Stomach smooth muscle (tissue), 2 donors: ENCODE measurements at regions not wholly inside any gene's neighbourhood (a gene's known extent, or its start where the extent isn't known, plus 50 kb on each side); places are given as distances from the start of the nearest gene placed in this dataset.
"Not testable (repeated sequence)": the region's sequence is repeated elsewhere in the genome, so short reads cannot be mapped to it uniquely, and the experiment has no call there.

Experiments
- H3K27ac ChIP-seq: one replicate; pipeline ENCODE4 v1.7.0; 2013; ENCODE audit warnings: mild to moderate bottlenecking, low read length, inconsistent platforms
- H3K27me3 ChIP-seq, 2 donors: one replicate each; pipeline ENCODE4 v1.7.0; 2013; ENCODE audit warnings: low read length in 2 of 2; ENCODE audit not compliant: insufficient read depth in 2 of 2, control insufficient read depth in 1 of 2
- H3K36me3 ChIP-seq, 2 donors: one replicate each; pipeline ENCODE4 v1.7.0; 2013; ENCODE audit warnings: low read length in 2 of 2; ENCODE audit not compliant: control insufficient read depth in 2 of 2, insufficient read depth in 2 of 2
- H3K4me1 ChIP-seq: one replicate; pipeline ENCODE4 v1.7.0; 2013; ENCODE audit warnings: low read length; ENCODE audit not compliant: control insufficient read depth, insufficient read depth
- H3K4me3 ChIP-seq, 2 donors: one replicate each; pipeline ENCODE4 v1.7.0; 2013; ENCODE audit warnings: low read length in 2 of 2
- H3K9ac ChIP-seq, 2 donors: one replicate each; pipeline ENCODE4 v1.7.0; 2013; ENCODE audit warnings: low read length in 2 of 2, mild to moderate bottlenecking in 1 of 2
- H3K9me3 ChIP-seq, 2 donors: one replicate each; pipeline ENCODE4 v1.7.0; 2013; ENCODE audit warnings: low read length in 2 of 2; ENCODE audit not compliant: control insufficient read depth in 2 of 2
- donor health status: healthy.
- donor health status: Pancreatic carcinoma.

- Histone ChIP-seq H3K4me1 (no peaks in the 10 kb centered on the region), H3K27me3 (no peaks in the 10 kb centered on the region), H3K27ac (no peak overlapping the region), H3K9me3 (no peaks in the 10 kb centered on the region), H3K9ac (no peak overlapping the region), H3K36me3 (no peaks in the 10 kb centered on the region), H3K4me3 (no peak overlapping the region)
Observed at GRCh38 chr13:34179927-34180326, 362.0 kb downstream of the RFC3 start.

GRCh38 chr13:34181256-34181655, 363.3 kb downstream of the RFC3 start:
- H3K27me3 ChIP-seq, H3K9ac ChIP-seq, H3K4me3 ChIP-seq, H3K4me1 ChIP-seq, H3K9me3 ChIP-seq, H3K36me3 ChIP-seq, H3K27ac ChIP-seq: not testable (repeated sequence)

DNA sequence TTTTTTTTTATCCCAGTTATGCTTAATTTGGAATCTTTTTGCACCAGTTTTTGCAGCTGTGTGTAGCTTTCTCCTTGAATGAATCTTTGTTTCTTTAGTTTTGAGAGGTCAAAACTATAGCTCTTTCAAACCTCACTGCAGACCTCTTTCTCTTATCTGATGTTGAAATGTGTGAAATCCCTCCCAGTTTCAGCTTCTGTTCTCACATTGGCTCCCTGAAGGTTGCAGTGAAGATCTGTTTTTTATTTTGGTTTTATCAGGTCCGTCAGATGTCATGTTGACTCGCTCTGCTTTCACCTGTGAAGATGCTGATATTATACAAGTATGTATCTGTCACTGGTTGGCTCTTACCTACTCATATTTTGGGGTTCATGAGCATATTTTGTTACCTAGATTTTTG, 372.0 kb downstream of the RFC3 start:
- Histone ChIP-seq H3K9me3 (no peaks in the 10 kb centered on the region), H3K4me3 (no peak overlapping the region), H3K9ac (no peak overlapping the region), H3K4me1 (no peaks in the 10 kb centered on the region), H3K27ac (no peak overlapping the region), H3K36me3 (no peaks in the 10 kb centered on the region), H3K27me3 (no peaks in the 10 kb centered on the region)

DNA sequence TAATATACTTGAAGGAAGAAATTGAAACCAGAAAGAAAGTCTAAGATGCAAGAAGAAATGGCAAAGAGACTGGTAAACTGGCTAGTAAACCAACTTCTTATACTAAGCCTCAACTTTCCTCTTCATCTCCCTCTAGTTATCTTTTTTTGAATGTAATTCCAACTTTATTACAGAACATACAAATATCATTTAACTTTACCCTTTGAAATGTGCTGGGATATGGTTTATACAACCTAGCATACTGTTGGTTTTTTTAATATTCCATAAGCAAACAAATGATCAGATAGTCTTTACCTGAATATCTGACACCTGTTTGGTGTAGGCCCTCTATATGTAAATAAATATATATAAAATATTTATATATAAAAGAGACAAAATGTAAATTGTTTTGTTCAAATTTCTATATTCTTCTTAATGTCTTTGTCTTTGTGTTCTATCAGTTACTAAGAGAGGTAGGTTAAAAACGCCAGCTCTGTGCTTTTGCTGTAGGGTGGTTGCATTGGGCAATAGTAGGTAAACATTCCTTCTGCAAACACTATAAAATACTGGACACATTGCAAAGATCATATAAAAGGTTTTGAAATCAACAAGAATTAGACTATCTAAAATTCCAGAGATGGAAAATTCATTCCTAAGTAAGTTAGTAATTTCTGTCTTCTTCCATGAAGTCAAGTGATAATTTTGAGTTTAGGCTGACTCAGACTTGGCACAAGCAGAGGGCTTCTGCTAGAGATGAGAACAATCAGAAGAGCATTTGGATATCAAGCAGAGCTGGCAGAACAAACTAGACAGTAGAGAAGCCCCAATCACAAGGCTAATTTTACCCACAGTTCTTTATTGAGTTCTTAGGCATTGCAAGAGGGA, 383.3 kb downstream of the RFC3 start:
- Histone ChIP-seq H3K9ac (no peak overlapping the region), H3K36me3 (no peaks in the 10 kb centered on the region), H3K4me1 (no peaks in the 10 kb centered on the region), H3K4me3 (no peak overlapping the region), H3K9me3 (no peaks in the 10 kb centered on the region), H3K27me3 (no peaks in the 10 kb centered on the region), H3K27ac (no peak overlapping the region)

DNA sequence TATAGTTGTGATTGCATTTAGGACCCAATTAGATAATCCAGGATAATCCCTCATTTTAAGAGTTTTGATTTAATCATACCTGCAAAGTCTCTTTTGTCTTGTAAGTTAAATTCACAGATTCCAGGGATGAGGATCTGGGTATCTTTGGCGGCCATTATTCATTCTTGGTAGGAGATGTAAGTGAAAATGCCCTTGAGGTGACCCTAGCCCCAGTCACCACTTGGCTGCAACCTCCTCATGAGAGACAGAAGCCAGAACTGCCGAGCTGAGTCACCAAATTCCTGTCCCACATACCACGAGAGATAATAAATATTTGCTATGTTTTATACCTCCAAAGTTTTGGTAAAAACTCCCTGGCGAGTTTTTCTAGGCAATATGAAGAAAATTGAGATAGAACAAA, 389.4 kb downstream of the RFC3 start:
- Histone ChIP-seq H3K27ac (peak overlapping the region; percentile 12), H3K9ac (no peak overlapping the region), H3K27me3 (no peaks in the 10 kb centered on the region), H3K9me3 (no peaks in the 10 kb centered on the region), H3K36me3 (no peaks in the 10 kb centered on the region), H3K4me1 (peaks cover 4% of the 10 kb centered on the region), H3K4me3 (no peak overlapping the region)

DNA sequence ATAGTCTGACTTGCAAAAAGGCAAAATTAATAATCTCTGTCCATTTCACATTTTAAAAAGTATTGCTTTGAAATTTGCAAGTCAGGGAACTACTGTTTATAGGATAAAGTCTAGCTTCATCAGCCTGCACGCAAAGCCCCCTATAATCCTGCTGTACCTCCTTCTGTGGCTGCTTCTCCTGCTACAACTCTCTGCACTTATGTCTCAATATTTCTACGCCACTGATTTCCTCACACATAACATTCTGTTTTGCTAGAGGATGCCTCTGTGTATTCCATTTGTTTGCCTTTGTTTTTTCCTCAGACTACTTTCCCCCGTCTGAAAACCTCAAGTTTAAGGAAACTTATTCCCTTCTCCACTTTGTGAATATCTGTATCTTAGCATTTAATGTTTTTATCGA, 389.9 kb downstream of the RFC3 start:
- no peaks in the 10 kb centered on the region for H3K9me3 ChIP-seq
- peak overlapping the region; percentile 12 for H3K27ac ChIP-seq
- no peaks in the 10 kb centered on the region for H3K36me3 ChIP-seq
- no peak overlapping the region for H3K4me3 ChIP-seq
- no peak overlapping the region for H3K9ac ChIP-seq
- no peaks in the 10 kb centered on the region for H3K27me3 ChIP-seq
- peaks cover 4% of the 10 kb centered on the region for H3K4me1 ChIP-seq

- peaks cover 4% of the 10 kb centered on the region for H3K4me1 ChIP-seq
- H3K27me3 ChIP-seq: no peaks in the 10 kb centered on the region
- no peaks in the 10 kb centered on the region for H3K36me3 ChIP-seq
- H3K4me3 ChIP-seq: no peak overlapping the region
- H3K9ac ChIP-seq: no peak overlapping the region
- no peak overlapping the region for H3K27ac ChIP-seq
- H3K9me3 ChIP-seq: no peaks in the 10 kb centered on the region
Observed at GRCh38 chr13:34208336-34208735, 390.4 kb downstream of the RFC3 start.

DNA sequence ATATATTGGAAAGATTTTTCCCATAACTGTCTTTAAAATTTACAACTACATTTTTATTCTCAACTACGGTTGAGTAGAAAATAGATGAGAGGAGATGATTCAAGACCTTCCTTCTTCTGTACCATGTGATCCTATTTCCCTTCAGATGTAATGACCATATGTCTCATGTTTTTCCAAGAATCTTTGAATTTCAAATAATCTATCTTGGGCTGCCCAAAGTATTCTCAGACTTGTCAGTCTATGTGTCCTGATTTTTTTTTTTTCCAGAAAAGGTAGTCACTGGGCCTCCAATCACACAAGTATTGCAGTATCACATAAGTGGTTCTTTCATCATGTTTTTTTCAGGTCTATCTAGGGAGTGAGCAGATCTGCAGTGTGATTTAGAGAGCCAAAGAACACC, 392.4 kb downstream of the RFC3 start:
- no peak overlapping the region for H3K9ac ChIP-seq
- H3K27ac ChIP-seq: no peak overlapping the region
- H3K36me3 ChIP-seq: no peaks in the 10 kb centered on the region
- peaks cover 4% of the 10 kb centered on the region for H3K4me1 ChIP-seq
- H3K27me3 ChIP-seq: no peaks in the 10 kb centered on the region
- no peaks in the 10 kb centered on the region for H3K9me3 ChIP-seq
- H3K4me3 ChIP-seq: no peak overlapping the region

DNA sequence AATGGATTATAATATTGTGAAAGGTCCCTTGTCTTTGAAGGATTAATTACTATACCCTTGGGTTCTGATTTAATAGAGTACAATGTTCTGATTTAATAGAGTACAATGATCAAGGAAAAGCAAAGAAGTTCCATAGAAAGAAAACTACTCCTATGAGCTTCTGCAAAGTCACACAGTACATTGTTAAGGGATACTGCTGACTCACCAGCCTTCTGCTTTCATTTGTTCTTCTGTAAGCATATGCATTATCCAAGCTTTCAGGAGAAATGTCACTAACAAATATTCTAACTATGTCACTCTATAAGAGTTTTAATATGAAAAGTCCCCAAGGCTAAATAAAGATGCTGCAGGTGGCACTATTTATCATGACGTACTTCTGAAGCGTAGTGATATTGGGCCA, 396.7 kb downstream of the RFC3 start:
- H3K27ac ChIP-seq: no peak overlapping the region
- H3K4me3 ChIP-seq: no peak overlapping the region
- H3K4me1 ChIP-seq: no peaks in the 10 kb centered on the region
- H3K9me3 ChIP-seq: peaks cover 0 to 4% of the 10 kb centered on the region in 2 donors
- no peak overlapping the region for H3K9ac ChIP-seq
- H3K36me3 ChIP-seq: no peaks in the 10 kb centered on the region
- H3K27me3 ChIP-seq: no peaks in the 10 kb centered on the region

GRCh38 chr13:34216256-34216655, 398.3 kb downstream of the RFC3 start:
- no peak overlapping the region for H3K4me3 ChIP-seq
- H3K36me3 ChIP-seq: no peaks in the 10 kb centered on the region
- H3K4me1 ChIP-seq: no peaks in the 10 kb centered on the region
- H3K9me3 ChIP-seq: peaks cover 0 to 4% of the 10 kb centered on the region in 2 donors
- H3K27me3 ChIP-seq: no peaks in the 10 kb centered on the region
- H3K27ac ChIP-seq: no peak overlapping the region
- H3K9ac ChIP-seq: no peak overlapping the region

DNA sequence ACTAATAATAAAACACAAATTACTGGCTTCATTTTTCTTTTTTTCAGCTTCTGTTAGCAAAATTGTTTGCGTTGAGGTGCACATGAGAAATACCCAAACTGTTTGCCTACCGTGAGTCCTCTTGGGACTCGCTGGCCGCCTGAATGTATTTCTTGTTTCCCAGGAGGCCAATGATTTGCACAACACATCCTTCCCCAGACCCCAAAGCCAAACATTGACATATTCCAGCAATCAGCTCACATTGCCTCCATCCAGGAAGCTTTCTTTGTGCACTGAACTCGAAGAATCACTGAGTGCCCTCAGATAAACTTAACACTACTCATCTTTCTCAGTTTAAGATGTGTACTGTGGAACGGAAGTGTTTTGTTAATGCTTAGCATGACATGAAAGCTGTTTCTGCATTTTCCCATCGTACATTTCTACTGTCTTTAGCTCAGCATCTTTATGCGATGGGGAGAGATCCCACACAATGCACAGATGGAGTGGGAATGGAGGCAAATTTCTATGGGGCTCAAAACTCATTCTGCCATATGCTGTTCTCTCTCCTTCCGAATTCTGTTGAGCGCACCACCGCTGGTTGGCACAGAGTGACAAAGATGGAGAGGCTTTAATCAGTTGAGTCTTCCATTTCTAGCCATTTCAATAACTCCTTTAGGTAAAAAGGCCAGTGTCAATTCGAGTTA, 399.5 kb downstream of the RFC3 start:
- H3K36me3 ChIP-seq: no peaks in the 10 kb centered on the region
- no peak overlapping the region for H3K4me3 ChIP-seq
- H3K9me3 ChIP-seq: peaks cover 0 to 4% of the 10 kb centered on the region in 2 donors
- H3K9ac ChIP-seq: no peak overlapping the region
- no peak overlapping the region for H3K27ac ChIP-seq
- no peaks in the 10 kb centered on the region for H3K27me3 ChIP-seq
- H3K4me1 ChIP-seq: no peaks in the 10 kb centered on the region
